ENCODE measurements at regions not wholly inside any gene's neighbourhood (a gene's known extent, or its start where the extent isn't known, plus 50 kb on each side); places are given as distances from the start of the nearest gene placed in this dataset.

DNA sequence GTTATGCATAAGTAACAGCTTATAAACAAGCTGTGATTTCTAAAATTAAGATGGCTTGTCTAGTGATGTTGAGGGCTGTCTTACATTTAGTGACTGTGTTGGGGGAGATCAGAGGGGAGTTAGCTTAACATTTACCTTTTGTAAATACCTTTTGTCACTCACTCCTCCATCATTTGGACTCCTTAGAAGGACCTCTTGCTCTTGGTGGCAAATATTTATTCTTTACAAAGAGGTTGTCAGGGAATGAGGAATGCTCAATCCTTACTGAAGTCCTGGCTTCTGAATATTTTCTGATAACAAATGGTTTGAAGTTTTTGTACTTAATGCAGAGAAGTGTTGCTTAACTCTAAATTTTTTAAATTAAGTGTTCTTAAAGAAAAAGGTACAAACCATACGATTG is 438.8 kb upstream of the FAM98A start (continued):
- TF ChIP-seq, protein P1, sequence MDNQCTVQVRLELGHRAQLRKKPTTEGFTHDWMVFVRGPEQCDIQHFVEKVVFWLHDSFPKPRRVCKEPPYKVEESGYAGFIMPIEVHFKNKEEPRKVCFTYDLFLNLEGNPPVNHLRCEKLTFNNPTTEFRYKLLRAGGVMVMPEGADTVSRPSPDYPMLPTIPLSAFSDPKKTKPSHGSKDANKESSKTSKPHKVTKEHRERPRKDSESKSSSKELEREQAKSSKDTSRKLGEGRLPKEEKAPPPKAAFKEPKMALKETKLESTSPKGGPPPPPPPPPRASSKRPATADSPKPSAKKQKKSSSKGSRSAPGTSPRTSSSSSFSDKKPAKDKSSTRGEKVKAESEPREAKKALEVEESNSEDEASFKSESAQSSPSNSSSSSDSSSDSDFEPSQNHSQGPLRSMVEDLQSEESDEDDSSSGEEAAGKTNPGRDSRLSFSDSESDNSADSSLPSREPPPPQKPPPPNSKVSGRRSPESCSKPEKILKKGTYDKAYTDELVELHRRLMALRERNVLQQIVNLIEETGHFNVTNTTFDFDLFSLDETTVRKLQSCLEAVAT (IDR thresholded peaks at IDR 0.05), result no peak
- TF ChIP-seq ETV6 (conservative IDR thresholded peaks at IDR 0.05 in 1 of 2, IDR thresholded peaks at IDR 0.05 in 1 of 2; ENCODE audit: borderline replicate concordance in 1 of 2, low read depth in 1 of 2) (no peak), RAD51 (IDR thresholded peaks at IDR 0.05) (no peak), KDM1A (IDR thresholded peaks at IDR 0.05; ENCODE audit: borderline replicate concordance) (no peak)

DNA sequence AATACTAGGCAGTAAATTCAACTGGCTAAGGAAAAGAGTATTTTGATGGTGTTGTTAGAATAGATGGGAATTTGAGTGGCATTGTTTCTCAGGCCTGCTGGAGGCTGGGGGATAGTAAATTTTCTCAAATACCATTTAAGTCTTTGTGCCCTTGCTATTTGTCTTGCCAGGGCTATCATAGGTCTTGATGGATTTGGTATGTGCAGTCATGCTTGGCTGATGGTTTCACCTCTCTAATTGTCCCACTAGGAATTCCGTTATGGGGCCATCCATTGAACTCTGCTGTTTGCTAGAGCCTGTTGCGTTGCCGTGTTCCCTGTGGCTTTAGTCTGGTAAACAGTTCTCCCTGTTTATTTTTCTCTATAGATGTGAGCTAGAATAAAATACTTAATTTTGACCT is 438.1 kb upstream of the FAM98A start:
- Histone ChIP-seq H4K20me1 (ENCODE audit: control insufficient read depth, insufficient read depth) (no peaks in the 10 kb centered on the region), H3K4me2 (ENCODE audit: control insufficient read depth, insufficient read depth) (no peak overlapping the region), H3K9ac (ENCODE audit: control insufficient read depth, insufficient read depth, low read length) (no peak overlapping the region), H3K4me1 (ENCODE audit: control insufficient read depth, insufficient read depth, low read length) (no peaks in the 10 kb centered on the region), H3K4me3 (no peak overlapping the region), H3K79me2 (ENCODE audit: control insufficient read depth, insufficient read depth, low read length) (no peaks in the 10 kb centered on the region), H3K27me3 (replicated peaks in 1 of 2; ENCODE audit: control insufficient read depth in 2 of 2, insufficient read depth in 2 of 2, low read length in 1 of 2) (no peaks in the 10 kb centered on the region), H3K9me3 (replicated peaks; ENCODE audit: control insufficient read depth, insufficient read depth, low read length) (no peaks in the 10 kb centered on the region), H2AFZ (ENCODE audit: control insufficient read depth, low read depth, low read length) (no peak overlapping the region), H3K27ac (ENCODE audit: control insufficient read depth, insufficient read depth) (no peak overlapping the region), H3K36me3 (ENCODE audit: control insufficient read depth in 2 of 2, insufficient read depth in 2 of 2, low read length in 1 of 2) (no peaks in the 10 kb centered on the region)
- intact Hi-C loops (cut with micrococcal nuclease; ENCODE audit: unreplicated experiment) (no loop called here), in situ Hi-C loops (cut with MboI) (no loop called here)
- 72% methylated on average over 3 of the region's 3 CpGs for WGBS (ENCODE audit: insufficient coverage, insufficient replicate concordance, low lambda C conversion rate, missing lambda C conversion rate)
- no peak for ATAC-seq
- CTCF ChIA-PET, result no interaction called here
- POLR2A ChIA-PET, result interaction anchor here (0.5 kb wide), 1 partner anchor 326 kb away, joined by 3 read pairs; no protein-coding TSS in a partner anchor
- SMC1A ChIA-PET (ENCODE audit: uncharacterized antibody, unreplicated experiment), result interaction anchor here (1.0 to 1.1 kb wide), 3 partner anchors 11 to 33 kb away, joined by 3 read pairs; no protein-coding TSS in a partner anchor
- TF ChIP-seq, protein P2, sequence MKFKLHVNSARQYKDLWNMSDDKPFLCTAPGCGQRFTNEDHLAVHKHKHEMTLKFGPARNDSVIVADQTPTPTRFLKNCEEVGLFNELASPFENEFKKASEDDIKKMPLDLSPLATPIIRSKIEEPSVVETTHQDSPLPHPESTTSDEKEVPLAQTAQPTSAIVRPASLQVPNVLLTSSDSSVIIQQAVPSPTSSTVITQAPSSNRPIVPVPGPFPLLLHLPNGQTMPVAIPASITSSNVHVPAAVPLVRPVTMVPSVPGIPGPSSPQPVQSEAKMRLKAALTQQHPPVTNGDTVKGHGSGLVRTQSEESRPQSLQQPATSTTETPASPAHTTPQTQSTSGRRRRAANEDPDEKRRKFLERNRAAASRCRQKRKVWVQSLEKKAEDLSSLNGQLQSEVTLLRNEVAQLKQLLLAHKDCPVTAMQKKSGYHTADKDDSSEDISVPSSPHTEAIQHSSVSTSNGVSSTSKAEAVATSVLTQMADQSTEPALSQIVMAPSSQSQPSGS (IDR thresholded peaks at IDR 0.05; ENCODE audit: low read length), result no peak
- TF ChIP-seq CREB1 (IDR thresholded peaks at IDR 0.05; ENCODE audit: low read depth) (no peak), ZNF207 (IDR thresholded peaks at IDR 0.05; ENCODE audit: borderline replicate concordance) (no peak), BMI1 (IDR thresholded peaks at IDR 0.05; ENCODE audit: borderline replicate concordance) (no peak), IKZF2 (IDR thresholded peaks at IDR 0.05) (no peak), ZNF274 (IDR thresholded peaks at IDR 0.05; ENCODE audit: insufficient read depth, insufficient read length) (no peak)
- TF ChIP-seq, protein P3, sequence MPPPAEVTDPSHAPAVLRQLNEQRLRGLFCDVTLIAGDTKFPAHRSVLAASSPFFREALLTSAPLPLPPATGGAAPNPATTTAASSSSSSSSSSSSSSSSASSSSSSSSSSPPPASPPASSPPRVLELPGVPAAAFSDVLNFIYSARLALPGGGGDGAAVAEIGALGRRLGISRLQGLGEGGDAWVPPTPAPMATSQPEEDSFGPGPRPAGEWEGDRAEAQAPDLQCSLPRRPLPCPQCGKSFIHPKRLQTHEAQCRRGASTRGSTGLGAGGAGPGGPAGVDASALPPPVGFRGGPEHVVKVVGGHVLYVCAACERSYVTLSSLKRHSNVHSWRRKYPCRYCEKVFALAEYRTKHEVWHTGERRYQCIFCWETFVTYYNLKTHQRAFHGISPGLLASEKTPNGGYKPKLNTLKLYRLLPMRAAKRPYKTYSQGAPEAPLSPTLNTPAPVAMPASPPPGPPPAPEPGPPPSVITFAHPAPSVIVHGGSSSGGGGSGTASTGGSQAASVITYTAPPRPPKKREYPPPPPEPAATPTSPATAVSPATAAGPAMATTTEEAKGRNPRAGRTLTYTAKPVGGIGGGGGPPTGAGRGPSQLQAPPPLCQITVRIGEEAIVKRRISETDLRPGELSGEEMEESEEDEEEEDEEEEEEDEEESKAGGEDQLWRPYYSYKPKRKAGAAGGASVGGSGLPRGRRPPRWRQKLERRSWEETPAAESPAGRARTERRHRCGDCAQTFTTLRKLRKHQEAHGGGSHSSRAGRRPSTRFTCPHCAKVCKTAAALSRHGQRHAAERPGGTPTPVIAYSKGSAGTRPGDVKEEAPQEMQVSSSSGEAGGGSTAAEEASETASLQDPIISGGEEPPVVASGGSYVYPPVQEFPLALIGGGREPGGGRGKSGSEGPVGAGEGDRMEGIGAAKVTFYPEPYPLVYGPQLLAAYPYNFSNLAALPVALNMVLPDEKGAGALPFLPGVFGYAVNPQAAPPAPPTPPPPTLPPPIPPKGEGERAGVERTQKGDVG (CRISPR knock-in tag; IDR thresholded peaks at IDR 0.05), result no peak
- RAD21 ChIA-PET (ENCODE audit: unreplicated experiment), result no interaction called here
- BruUV-seq (replicated peaks), result no TSS peak
- FAIRE-seq, result no peak
- DNase-seq (ENCODE audit: low read depth, low spot score), result no peak

All from GM12878 (cell line).